GM21528 (cell line): ENCODE measurements at regions not wholly inside any gene's neighbourhood (a gene's known extent, or its start where the extent isn't known, plus 50 kb on each side); places are given as distances from the start of the nearest gene placed in this dataset.
A peak's percentile ranks its signal among the peaks of the same experiment; 100 is the strongest.

ENCODE experiments used
- ATAC-seq: cut with Tn5 transposase; IDR thresholded peaks from one replicate; pipeline ENCODE4 v1.9.1; 2021; ENCODE audit warnings: mild to moderate bottlenecking, moderate library complexity; ENCODE audit not compliant: unreplicated experiment, low FRiP score

- no peak for ATAC-seq
These were observed 267.7 kb downstream of the RASSF9 start for GRCh38 chr12:85568395-85569103.

GRCh38 chr12:85569261-85569660, 266.9 kb downstream of the RASSF9 start:
- ATAC-seq: no peak

- no peak for ATAC-seq
These were observed 263.3 kb downstream of the RASSF9 start for GRCh38 chr12:85572956-85573355.

- ATAC-seq: no peak
These were observed 262.5 kb downstream of the RASSF9 start for GRCh38 chr12:85573635-85574214.

GRCh38 chr12:85574291-85574690, 261.9 kb downstream of the RASSF9 start:
- ATAC-seq: no peak

- peak; percentile 99 for ATAC-seq
These were observed 260.8 kb downstream of the RASSF9 start for GRCh38 chr12:85575120-85576096.

- ATAC-seq: no peak
These were observed 255.5 kb downstream of the RASSF9 start for GRCh38 chr12:85580562-85581168.

- no peak for ATAC-seq
These were observed 249.1 kb downstream of the RASSF9 start for GRCh38 chr12:85587158-85587557.

GRCh38 chr12:85588221-85588620, 248.0 kb downstream of the RASSF9 start:
- ATAC-seq: no peak

- ATAC-seq: no peak
These were observed 235.4 kb downstream of the RASSF9 start for GRCh38 chr12:85600841-85601240.

GRCh38 chr12:85603556-85603955, 232.7 kb downstream of the RASSF9 start:
- ATAC-seq: no peak

- ATAC-seq: no peak
These were observed 229.8 kb downstream of the RASSF9 start for GRCh38 chr12:85606455-85606854.

- no peak for ATAC-seq
These were observed 226.4 kb downstream of the RASSF9 start for GRCh38 chr12:85609778-85610177.

- no peak for ATAC-seq
These were observed 226.0 kb downstream of the RASSF9 start for GRCh38 chr12:85610194-85610593.

- no peak for ATAC-seq
These were observed 220.0 kb downstream of the RASSF9 start for GRCh38 chr12:85616201-85616600.

GRCh38 chr12:85617307-85618091, 218.7 kb downstream of the RASSF9 start:
- no peak for ATAC-seq

GRCh38 chr12:85621041-85621440, 215.2 kb downstream of the RASSF9 start:
- ATAC-seq: no peak

- no peak for ATAC-seq
These were observed 212.4 kb downstream of the RASSF9 start for GRCh38 chr12:85623763-85624162.

- ATAC-seq: no peak
These were observed 210.7 kb downstream of the RASSF9 start for GRCh38 chr12:85625467-85625866.
